HepG2 (cell line): ENCODE measurements at regions not wholly inside any gene's neighbourhood (a gene's known extent, or its start where the extent isn't known, plus 50 kb on each side); places are given as distances from the start of the nearest gene placed in this dataset.

Experiments
- CREB1 ChIP-seq, 2 experiments: fragments of 450-650 bp in 1 of 2; IDR thresholded peaks; 2 replicates each; pipeline ENCODE4 v1.6.1; 2016 to 2017; ENCODE audit warnings: control low read depth in 1 of 2, mild to moderate bottlenecking in 1 of 2, missing compliant biosample characterization in 1 of 2, missing genetic modification characterization in 1 of 2
- DNMT1 ChIP-seq: sonication (generic); formaldehyde crosslinking; IDR thresholded peaks from 2 replicates; pipeline ENCODE4 v1.5.1; 2020; ENCODE audit warnings: mild to moderate bottlenecking, missing genetic modification reagents
- ELF4 ChIP-seq: sonication (generic); formaldehyde crosslinking; IDR thresholded peaks from 2 replicates; pipeline ENCODE4 v1.5.0; 2020; ENCODE audit warnings: missing genetic modification reagents, mild to moderate bottlenecking, moderate library complexity, borderline replicate concordance
- JUND ChIP-seq: sonication (generic); formaldehyde crosslinking; IDR thresholded peaks from 2 replicates; pipeline ENCODE4 v1.8.0; 2022; ENCODE audit warnings: mild to moderate bottlenecking, missing genetic modification reagents
- MAFG ChIP-seq: sonication (generic); formaldehyde crosslinking; IDR thresholded peaks from 2 replicates; pipeline ENCODE4 v1.5.1; 2020; ENCODE audit warnings: mild to moderate bottlenecking, missing genetic modification reagents
- NCOA2 ChIP-seq: sonication (generic); formaldehyde crosslinking; IDR thresholded peaks from 2 replicates; pipeline ENCODE4 v1.8.0; 2022; ENCODE audit warnings: inconsistent platforms
- POLR2A ChIP-seq, 2 experiments: IDR thresholded peaks; 2 replicates each; pipeline ENCODE4 v1.6.1; 2011; ENCODE audit warnings: low read depth in 2 of 2, low read length in 2 of 2, mild to moderate bottlenecking in 1 of 2, moderate library complexity in 1 of 2; ENCODE audit not compliant: insufficient read depth in 1 of 2
- TBX3 ChIP-seq: fragments of 450-650 bp; IDR thresholded peaks from 2 replicates; pipeline ENCODE4 v1.6.1; 2017; ENCODE audit warnings: antibody characterized with exemption, mild to moderate bottlenecking, inconsistent platforms, borderline replicate concordance
- ZZZ3 ChIP-seq: sonication (generic); formaldehyde crosslinking; IDR thresholded peaks from 2 replicates; pipeline ENCODE4 v1.4.0; 2020; ENCODE audit warnings: missing genetic modification reagents, mild to moderate bottlenecking, borderline replicate concordance
- TF ChIP-seq, protein P1 (sequence below): sonication (generic); formaldehyde crosslinking; IDR thresholded peaks from 2 replicates; pipeline ENCODE4 v1.5.0; 2020; ENCODE audit warnings: mild to moderate bottlenecking, missing genetic modification reagents, moderate library complexity
- TF ChIP-seq, protein P2 (sequence below): sonication (generic); formaldehyde crosslinking; IDR thresholded peaks from 2 replicates; pipeline ENCODE4 v1.4.0; 2020; ENCODE audit warnings: mild to moderate bottlenecking, missing genetic modification reagents
- TF ChIP-seq, protein P3 (sequence below): sonication (generic); formaldehyde crosslinking; IDR thresholded peaks from 2 replicates; pipeline ENCODE4 v1.5.0; 2020; ENCODE audit warnings: missing genetic modification reagents, mild to moderate bottlenecking, borderline replicate concordance
- TF ChIP-seq, protein P4 (sequence below): sonication (generic); formaldehyde crosslinking; IDR thresholded peaks from 2 replicates; pipeline ENCODE4 v1.4.0; 2020; ENCODE audit warnings: missing genetic modification reagents
- TF ChIP-seq, protein P5 (sequence below): sonication (generic); formaldehyde crosslinking; IDR thresholded peaks from 2 replicates; pipeline ENCODE4 v1.4.0; 2020; ENCODE audit warnings: missing genetic modification reagents

DNA sequence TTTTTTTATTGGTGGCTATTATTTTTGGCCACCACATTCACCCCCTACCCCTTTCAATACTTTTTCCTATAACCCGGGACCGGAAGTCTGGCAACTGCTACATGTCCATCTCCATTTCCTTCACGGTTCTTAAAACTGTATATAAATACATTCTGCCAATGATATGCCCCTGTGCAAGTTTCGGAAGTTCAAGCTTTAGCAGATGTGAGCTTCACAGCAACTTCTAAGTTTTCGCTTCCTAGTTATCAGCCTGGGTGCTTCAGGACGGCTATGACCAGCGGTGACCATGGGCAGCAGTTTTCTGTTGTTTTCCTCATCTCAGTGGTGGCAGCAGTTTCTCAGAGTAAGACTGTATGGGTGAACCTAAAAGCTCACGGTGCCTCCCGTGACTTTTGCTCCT is 153.5 kb upstream of the NFE2L3 start:
- TF ChIP-seq, protein P1, sequence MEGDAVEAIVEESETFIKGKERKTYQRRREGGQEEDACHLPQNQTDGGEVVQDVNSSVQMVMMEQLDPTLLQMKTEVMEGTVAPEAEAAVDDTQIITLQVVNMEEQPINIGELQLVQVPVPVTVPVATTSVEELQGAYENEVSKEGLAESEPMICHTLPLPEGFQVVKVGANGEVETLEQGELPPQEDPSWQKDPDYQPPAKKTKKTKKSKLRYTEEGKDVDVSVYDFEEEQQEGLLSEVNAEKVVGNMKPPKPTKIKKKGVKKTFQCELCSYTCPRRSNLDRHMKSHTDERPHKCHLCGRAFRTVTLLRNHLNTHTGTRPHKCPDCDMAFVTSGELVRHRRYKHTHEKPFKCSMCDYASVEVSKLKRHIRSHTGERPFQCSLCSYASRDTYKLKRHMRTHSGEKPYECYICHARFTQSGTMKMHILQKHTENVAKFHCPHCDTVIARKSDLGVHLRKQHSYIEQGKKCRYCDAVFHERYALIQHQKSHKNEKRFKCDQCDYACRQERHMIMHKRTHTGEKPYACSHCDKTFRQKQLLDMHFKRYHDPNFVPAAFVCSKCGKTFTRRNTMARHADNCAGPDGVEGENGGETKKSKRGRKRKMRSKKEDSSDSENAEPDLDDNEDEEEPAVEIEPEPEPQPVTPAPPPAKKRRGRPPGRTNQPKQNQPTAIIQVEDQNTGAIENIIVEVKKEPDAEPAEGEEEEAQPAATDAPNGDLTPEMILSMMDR (CRISPR knock-in tag), result no peak
- TF ChIP-seq, protein P2, sequence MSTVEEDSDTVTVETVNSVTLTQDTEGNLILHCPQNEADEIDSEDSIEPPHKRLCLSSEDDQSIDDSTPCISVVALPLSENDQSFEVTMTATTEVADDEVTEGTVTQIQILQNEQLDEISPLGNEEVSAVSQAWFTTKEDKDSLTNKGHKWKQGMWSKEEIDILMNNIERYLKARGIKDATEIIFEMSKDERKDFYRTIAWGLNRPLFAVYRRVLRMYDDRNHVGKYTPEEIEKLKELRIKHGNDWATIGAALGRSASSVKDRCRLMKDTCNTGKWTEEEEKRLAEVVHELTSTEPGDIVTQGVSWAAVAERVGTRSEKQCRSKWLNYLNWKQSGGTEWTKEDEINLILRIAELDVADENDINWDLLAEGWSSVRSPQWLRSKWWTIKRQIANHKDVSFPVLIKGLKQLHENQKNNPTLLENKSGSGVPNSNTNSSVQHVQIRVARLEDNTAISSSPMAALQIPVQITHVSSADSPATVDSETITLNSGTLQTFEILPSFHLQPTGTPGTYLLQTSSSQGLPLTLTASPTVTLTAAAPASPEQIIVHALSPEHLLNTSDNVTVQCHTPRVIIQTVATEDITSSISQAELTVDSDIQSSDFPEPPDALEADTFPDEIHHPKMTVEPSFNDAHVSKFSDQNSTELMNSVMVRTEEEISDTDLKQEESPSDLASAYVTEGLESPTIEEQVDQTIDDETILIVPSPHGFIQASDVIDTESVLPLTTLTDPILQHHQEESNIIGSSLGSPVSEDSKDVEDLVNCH (CRISPR knock-in tag), result no peak
- TF ChIP-seq, protein P3, sequence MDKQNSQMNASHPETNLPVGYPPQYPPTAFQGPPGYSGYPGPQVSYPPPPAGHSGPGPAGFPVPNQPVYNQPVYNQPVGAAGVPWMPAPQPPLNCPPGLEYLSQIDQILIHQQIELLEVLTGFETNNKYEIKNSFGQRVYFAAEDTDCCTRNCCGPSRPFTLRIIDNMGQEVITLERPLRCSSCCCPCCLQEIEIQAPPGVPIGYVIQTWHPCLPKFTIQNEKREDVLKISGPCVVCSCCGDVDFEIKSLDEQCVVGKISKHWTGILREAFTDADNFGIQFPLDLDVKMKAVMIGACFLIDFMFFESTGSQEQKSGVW, result no peak
- TF ChIP-seq TBX3 (no peak), DNMT1 (CRISPR knock-in tag) (no peak), MAFG (CRISPR knock-in tag) (no peak), NCOA2 (no peak), ZZZ3 (no peak), ELF4 (CRISPR knock-in tag) (no peak), CREB1 (IDR thresholded peaks at IDR 0.05) (no peak), CREB1 (CRISPR knock-in tag; IDR thresholded peaks at IDR 0.05) (no peak), JUND (no peak), POLR2A (IDR thresholded peaks at IDR 0.05; ENCODE audit: insufficient read depth in 1 of 2, low read depth in 2 of 2, low read length in 2 of 2) (no peak)
- TF ChIP-seq, protein P4, sequence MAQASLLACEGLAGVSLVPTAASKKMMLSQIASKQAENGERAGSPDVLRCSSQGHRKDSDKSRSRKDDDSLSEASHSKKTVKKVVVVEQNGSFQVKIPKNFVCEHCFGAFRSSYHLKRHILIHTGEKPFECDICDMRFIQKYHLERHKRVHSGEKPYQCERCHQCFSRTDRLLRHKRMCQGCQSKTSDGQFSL (CRISPR knock-in tag), result no peak
- TF ChIP-seq, protein P5, sequence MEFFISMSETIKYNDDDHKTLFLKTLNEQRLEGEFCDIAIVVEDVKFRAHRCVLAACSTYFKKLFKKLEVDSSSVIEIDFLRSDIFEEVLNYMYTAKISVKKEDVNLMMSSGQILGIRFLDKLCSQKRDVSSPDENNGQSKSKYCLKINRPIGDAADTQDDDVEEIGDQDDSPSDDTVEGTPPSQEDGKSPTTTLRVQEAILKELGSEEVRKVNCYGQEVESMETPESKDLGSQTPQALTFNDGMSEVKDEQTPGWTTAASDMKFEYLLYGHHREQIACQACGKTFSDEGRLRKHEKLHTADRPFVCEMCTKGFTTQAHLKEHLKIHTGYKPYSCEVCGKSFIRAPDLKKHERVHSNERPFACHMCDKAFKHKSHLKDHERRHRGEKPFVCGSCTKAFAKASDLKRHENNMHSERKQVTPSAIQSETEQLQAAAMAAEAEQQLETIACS (CRISPR knock-in tag), result no peak
